CD14-positive monocyte (primary cell): ENCODE measurements at regions not wholly inside any gene's neighbourhood (a gene's known extent, or its start where the extent isn't known, plus 50 kb on each side); places are given as distances from the start of the nearest gene placed in this dataset.

Source experiments
- DNase-seq, 3 donors: peaks; one replicate each; pipeline ENCODE4 v3.0.0-alpha.2; 2011 to 2022
- H2AFZ ChIP-seq: 2 replicates; pipeline ENCODE4 v1.6.0; 2012; ENCODE audit warnings: mild to moderate bottlenecking, low read depth, low read length, inconsistent platforms; ENCODE audit not compliant: insufficient read depth, poor library complexity, severe bottlenecking
- H3K27ac ChIP-seq, 2 donors: 1 replicate in 1 of 2; 2 replicates in 1 of 2; pipeline ENCODE4 v1.5.1; 2012 to 2013; ENCODE audit warnings: low read length in 2 of 2, control low read depth in 1 of 2, inconsistent platforms in 1 of 2, low read depth in 1 of 2, mild to moderate bottlenecking in 1 of 2
- H3K27me3 ChIP-seq, 2 donors: one replicate each; pipeline versions ENCODE4 v1.6.0 to v1.6.1; 2011 to 2013; ENCODE audit warnings: low read length in 2 of 2; ENCODE audit not compliant: control insufficient read depth in 2 of 2, insufficient read depth in 2 of 2
- H3K36me3 ChIP-seq, 2 donors: replicated peaks in 1 of 2; 1 replicate in 1 of 2; 2 replicates in 1 of 2; pipeline versions ENCODE4 v1.5.1 to v1.6.1; 2012 to 2013; ENCODE audit warnings: low read length in 2 of 2, control low read depth in 1 of 2, inconsistent platforms in 1 of 2, mild to moderate bottlenecking in 1 of 2; ENCODE audit not compliant: insufficient read depth in 2 of 2, control insufficient read depth in 1 of 2
- H3K4me1 ChIP-seq, 2 donors: 1 replicate in 1 of 2; 2 replicates in 1 of 2; pipeline versions ENCODE4 v1.5.1 to v1.6.1; 2012 to 2013; ENCODE audit warnings: low read length in 2 of 2, control low read depth in 1 of 2, inconsistent platforms in 1 of 2, mild to moderate bottlenecking in 1 of 2, moderate library complexity in 1 of 2; ENCODE audit not compliant: insufficient read depth in 2 of 2, control insufficient read depth in 1 of 2
- H3K4me2 ChIP-seq: replicated peaks from 2 replicates; pipeline ENCODE3; 2012; ENCODE audit warnings: low read length, moderate library complexity, mild to moderate bottlenecking; ENCODE audit not compliant: poor library complexity, severe bottlenecking; ENCODE audit errors: extremely low read depth
- H3K4me3 ChIP-seq, 3 experiments: fragments of 200-600 bp in 1 of 3; sonication (generic) in 1 of 3; replicated peaks in 1 of 3; 1 replicate in 2 of 3; 2 replicates in 1 of 3; pipeline ENCODE4 v1.5.1; 2011 to 2013; ENCODE audit warnings: low read length in 3 of 3, mild to moderate bottlenecking in 3 of 3, control low read depth in 2 of 3, low read depth in 2 of 3, inconsistent platforms in 1 of 3, moderate library complexity in 1 of 3
- H3K79me2 ChIP-seq: 2 replicates; pipeline ENCODE4 v1.6.0; 2012; ENCODE audit warnings: mild to moderate bottlenecking, control low read depth, inconsistent platforms, low read length, moderate library complexity; ENCODE audit not compliant: insufficient read depth
- H3K9ac ChIP-seq: 2 replicates; pipeline ENCODE4 v1.6.0; 2017; ENCODE audit warnings: low read length, mild to moderate bottlenecking; ENCODE audit not compliant: insufficient read depth, poor library complexity, severe bottlenecking
- H3K9me3 ChIP-seq, 2 donors: replicated peaks in 1 of 2; 1 replicate in 1 of 2; 2 replicates in 1 of 2; pipeline versions ENCODE4 v1.5.1 to v1.6.1; 2012 to 2013; ENCODE audit warnings: low read length in 2 of 2, control low read depth in 1 of 2; ENCODE audit not compliant: control insufficient read depth in 1 of 2, insufficient read depth in 1 of 2
- H4K20me1 ChIP-seq: 2 replicates; pipeline ENCODE4 v1.6.0; 2012; ENCODE audit warnings: mild to moderate bottlenecking, low read length, control low read depth, moderate library complexity; ENCODE audit not compliant: insufficient read depth
- H3K27ac Mint-ChIP-seq, 7 donors: one replicate each; pipeline ENCODE4 v1.8.0; 2020; ENCODE audit warnings: mild to moderate bottlenecking in 7 of 7, mixed read lengths in 7 of 7, moderate library complexity in 6 of 7, inconsistent platforms in 2 of 7
- H3K27me3 Mint-ChIP-seq, 3 donors: one replicate each; pipeline ENCODE4 v1.8.0; 2021 to 2022; ENCODE audit warnings: low read depth in 3 of 3, mild to moderate bottlenecking in 3 of 3, mixed read lengths in 3 of 3, moderate library complexity in 3 of 3, inconsistent platforms in 1 of 3
- H3K36me3 Mint-ChIP-seq, 2 donors: one replicate each; pipeline ENCODE4 v1.8.0; 2020; ENCODE audit warnings: mixed read lengths in 2 of 2, inconsistent platforms in 1 of 2, mild to moderate bottlenecking in 1 of 2
- H3K4me1 Mint-ChIP-seq: one replicate; pipeline ENCODE4 v1.8.0; 2020; ENCODE audit warnings: mild to moderate bottlenecking, mixed read lengths
- H3K4me3 Mint-ChIP-seq, 2 donors: one replicate each; pipeline ENCODE4 v1.8.0; 2020; ENCODE audit warnings: mild to moderate bottlenecking in 2 of 2, mixed read lengths in 2 of 2, moderate library complexity in 1 of 2
- H3K9me3 Mint-ChIP-seq, 7 donors: one replicate each; pipeline ENCODE4 v1.8.0; 2020 to 2022; ENCODE audit warnings: mixed read lengths in 7 of 7, mild to moderate bottlenecking in 6 of 7, moderate library complexity in 6 of 7, inconsistent platforms in 2 of 7
- WGBS: methylation state at CpG from one replicate; pipeline ENCODE4 v1.1.5; 2013; ENCODE audit warnings: missing lambda C conversion rate; ENCODE audit not compliant: insufficient coverage; 5-methylcytosine and 5-hydroxymethylcytosine counted together
- intact Hi-C, 2 donors: fragments of 100-400 bp; cut with micrococcal nuclease; formaldehyde crosslinking; loops; one replicate each; pipeline versions ENCODE4 v1.15.0 to v1.15.1; 2023
- TF ChIP-seq, protein P1 (sequence below): fragments of 200-600 bp; IDR thresholded peaks from one replicate; pipeline ENCODE4 v1.8.0; 2022; ENCODE audit warnings: antibody characterized with exemption, mild to moderate bottlenecking

DNA sequence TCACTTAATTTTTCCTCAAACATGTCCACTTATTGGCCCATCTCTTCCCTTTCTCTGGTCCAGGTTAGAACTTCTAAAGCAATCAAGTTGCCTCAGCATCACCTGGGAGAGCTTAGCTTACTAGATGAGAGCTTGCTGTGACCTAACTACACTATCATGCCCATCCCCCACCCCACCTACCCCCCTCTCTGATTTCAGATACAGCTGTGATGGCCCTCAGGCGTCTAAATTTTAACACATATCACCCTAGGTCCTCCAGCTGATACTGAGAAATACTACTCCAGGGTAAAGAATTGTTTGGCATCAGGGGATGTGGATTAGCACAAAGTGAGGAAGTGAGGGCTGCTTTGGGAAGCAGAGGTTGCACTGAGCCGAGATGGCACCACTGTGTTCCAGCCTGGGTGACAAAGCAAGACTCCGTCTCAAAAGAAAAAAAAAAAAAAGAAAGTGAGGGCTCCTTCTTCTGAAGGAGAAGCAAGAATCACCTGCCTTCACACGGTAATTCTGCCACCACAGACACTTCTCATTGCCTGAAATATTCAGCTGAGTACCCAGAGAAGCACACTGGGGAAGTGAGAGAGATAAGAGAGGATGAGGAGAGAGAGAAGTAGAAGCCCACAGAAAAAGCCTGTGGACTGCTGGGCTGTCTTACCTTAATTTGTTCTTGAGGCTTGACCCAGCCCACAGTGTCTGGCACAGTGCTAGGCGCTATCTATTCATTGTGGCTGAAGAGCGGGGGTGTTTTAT is 263.4 kb downstream of the ASXL3 start:
- no peaks in the 10 kb centered on the region for H3K36me3 ChIP-seq
- no peaks in the 10 kb centered on the region for H3K79me2 ChIP-seq
- H2AFZ ChIP-seq, result no peak overlapping the region
- no peak overlapping the region for H3K9ac ChIP-seq
- no peaks in the 10 kb centered on the region for H4K20me1 ChIP-seq
- no peaks in the 10 kb centered on the region for H3K9me3 ChIP-seq
- no peak for DNase-seq
- no peaks in the 10 kb centered on the region for H3K27me3 ChIP-seq
- no peak overlapping the region for H3K4me3 Mint-ChIP-seq
- H3K27ac ChIP-seq, result no peak overlapping the region
- TF ChIP-seq, protein P1, sequence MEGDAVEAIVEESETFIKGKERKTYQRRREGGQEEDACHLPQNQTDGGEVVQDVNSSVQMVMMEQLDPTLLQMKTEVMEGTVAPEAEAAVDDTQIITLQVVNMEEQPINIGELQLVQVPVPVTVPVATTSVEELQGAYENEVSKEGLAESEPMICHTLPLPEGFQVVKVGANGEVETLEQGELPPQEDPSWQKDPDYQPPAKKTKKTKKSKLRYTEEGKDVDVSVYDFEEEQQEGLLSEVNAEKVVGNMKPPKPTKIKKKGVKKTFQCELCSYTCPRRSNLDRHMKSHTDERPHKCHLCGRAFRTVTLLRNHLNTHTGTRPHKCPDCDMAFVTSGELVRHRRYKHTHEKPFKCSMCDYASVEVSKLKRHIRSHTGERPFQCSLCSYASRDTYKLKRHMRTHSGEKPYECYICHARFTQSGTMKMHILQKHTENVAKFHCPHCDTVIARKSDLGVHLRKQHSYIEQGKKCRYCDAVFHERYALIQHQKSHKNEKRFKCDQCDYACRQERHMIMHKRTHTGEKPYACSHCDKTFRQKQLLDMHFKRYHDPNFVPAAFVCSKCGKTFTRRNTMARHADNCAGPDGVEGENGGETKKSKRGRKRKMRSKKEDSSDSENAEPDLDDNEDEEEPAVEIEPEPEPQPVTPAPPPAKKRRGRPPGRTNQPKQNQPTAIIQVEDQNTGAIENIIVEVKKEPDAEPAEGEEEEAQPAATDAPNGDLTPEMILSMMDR, result no peak
- no peaks in the 10 kb centered on the region for H3K4me1 Mint-ChIP-seq
- H3K27me3 Mint-ChIP-seq, result no peaks in the 10 kb centered on the region
- intact Hi-C loops, result no loop called here
- no peaks in the 10 kb centered on the region for H3K4me1 ChIP-seq
- H3K27ac Mint-ChIP-seq, result no peak overlapping the region
- H3K4me2 ChIP-seq, result no peak overlapping the region
- H3K9me3 Mint-ChIP-seq, result no peaks in the 10 kb centered on the region
- H3K36me3 Mint-ChIP-seq, result no peaks in the 10 kb centered on the region
- no CpG with 5 or more reads among the region's 6 CpGs for WGBS
- H3K4me3 ChIP-seq, result no peak overlapping the region

DNA sequence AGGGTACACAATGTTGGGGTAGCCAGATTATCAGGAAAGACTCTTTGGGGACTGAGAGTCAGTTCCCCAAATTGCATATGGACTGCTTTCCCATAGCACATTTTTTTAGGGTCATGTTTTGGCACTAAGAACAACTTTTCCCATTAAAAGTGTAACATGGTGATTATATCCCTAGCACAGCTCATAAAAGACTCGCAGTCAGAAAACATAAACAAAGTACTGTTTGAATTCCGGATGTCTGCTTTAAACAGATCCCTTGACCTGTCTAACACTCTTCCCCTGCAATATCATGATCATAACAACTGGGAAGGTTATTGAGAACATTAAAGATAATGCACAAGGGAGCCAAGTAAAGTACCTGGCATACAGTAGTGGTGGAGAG is 262.2 kb downstream of the ASXL3 start:
- Histone ChIP-seq H3K9me3 (no peaks in the 10 kb centered on the region), H3K4me3 (no peak overlapping the region), H4K20me1 (no peaks in the 10 kb centered on the region), H3K4me2 (no peak overlapping the region), H3K36me3 (no peaks in the 10 kb centered on the region), H3K27me3 (no peaks in the 10 kb centered on the region), H2AFZ (no peak overlapping the region), H3K9ac (no peak overlapping the region), H3K27ac (no peak overlapping the region), H3K4me1 (no peaks in the 10 kb centered on the region), H3K79me2 (no peaks in the 10 kb centered on the region)
- intact Hi-C loops, result no loop called here
- no peak for DNase-seq
- no CpG with 5 or more reads among the region's 2 CpGs for WGBS
- H3K9me3 Mint-ChIP-seq, result no peaks in the 10 kb centered on the region
- TF ChIP-seq, protein P1, result no peak
- no peak overlapping the region for H3K4me3 Mint-ChIP-seq
- no peaks in the 10 kb centered on the region for H3K36me3 Mint-ChIP-seq
- H3K4me1 Mint-ChIP-seq, result no peaks in the 10 kb centered on the region
- H3K27me3 Mint-ChIP-seq, result no peaks in the 10 kb centered on the region
- H3K27ac Mint-ChIP-seq, result no peak overlapping the region
